Dedifferentiated amniotic fluid mesenchymal stem cell (primary cell): ENCODE measurements at regions not wholly inside any gene's neighbourhood (a gene's known extent, or its start where the extent isn't known, plus 50 kb on each side); places are given as distances from the start of the nearest gene placed in this dataset.
A peak's percentile ranks its signal among the peaks of the same experiment; 100 is the strongest.
"Not testable (repeated sequence)": the region's sequence is repeated elsewhere in the genome, so short reads cannot be mapped to it uniquely, and the experiment has no call there.

ENCODE experiments used
- DNase-seq: peaks from one replicate; pipeline ENCODE4 v3.0.0-alpha.2; 2016; ENCODE audit errors: extremely low spot score

- DNase-seq = no peak
These were observed 595.8 kb upstream of the NR2F2 start for GRCh38 chr15:95734422-95735316.

- no peak for DNase-seq
These were observed 593.4 kb upstream of the NR2F2 start for GRCh38 chr15:95737060-95737459.

- no peak for DNase-seq
These were observed 591.4 kb upstream of the NR2F2 start for GRCh38 chr15:95739131-95739530.

- DNase-seq = no peak
These were observed 588.7 kb upstream of the NR2F2 start for GRCh38 chr15:95741830-95742229.

DNA sequence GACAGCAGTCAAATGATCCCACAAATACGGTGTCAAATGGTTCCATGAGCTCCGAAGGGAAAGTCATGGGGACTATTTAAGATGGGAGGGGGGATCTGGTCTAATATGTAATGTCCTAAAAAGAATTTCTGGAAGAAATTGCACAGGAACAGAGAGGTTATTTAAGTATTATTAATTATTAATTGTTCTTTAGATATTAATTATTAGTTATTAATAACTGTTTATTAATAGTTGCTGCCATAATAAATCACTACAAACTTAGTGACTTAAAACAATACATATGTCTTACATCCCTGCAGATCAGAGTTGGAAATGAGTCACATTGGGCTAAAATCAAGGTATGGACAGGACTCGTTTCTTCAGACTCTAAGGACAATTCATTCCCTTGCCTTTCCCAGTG lies 588.2 kb upstream of the NR2F2 start:
- no peak for DNase-seq

GRCh38 chr15:95742836-95743235 lies 587.7 kb upstream of the NR2F2 start:
- DNase-seq = no peak

- no peak for DNase-seq
These were observed 573.3 kb upstream of the NR2F2 start for GRCh38 chr15:95757171-95757570.

- DNase-seq = no peak
These were observed 572.0 kb upstream of the NR2F2 start for GRCh38 chr15:95758451-95758850.

GRCh38 chr15:95758851-95759250 lies 571.6 kb upstream of the NR2F2 start:
- no peak for DNase-seq

GRCh38 chr15:95760508-95760907 lies 570.0 kb upstream of the NR2F2 start:
- DNase-seq = no peak

GRCh38 chr15:95761501-95762165 lies 568.9 kb upstream of the NR2F2 start:
- DNase-seq = no peak

GRCh38 chr15:95763426-95763825 lies 567.1 kb upstream of the NR2F2 start:
- no peak for DNase-seq

DNA sequence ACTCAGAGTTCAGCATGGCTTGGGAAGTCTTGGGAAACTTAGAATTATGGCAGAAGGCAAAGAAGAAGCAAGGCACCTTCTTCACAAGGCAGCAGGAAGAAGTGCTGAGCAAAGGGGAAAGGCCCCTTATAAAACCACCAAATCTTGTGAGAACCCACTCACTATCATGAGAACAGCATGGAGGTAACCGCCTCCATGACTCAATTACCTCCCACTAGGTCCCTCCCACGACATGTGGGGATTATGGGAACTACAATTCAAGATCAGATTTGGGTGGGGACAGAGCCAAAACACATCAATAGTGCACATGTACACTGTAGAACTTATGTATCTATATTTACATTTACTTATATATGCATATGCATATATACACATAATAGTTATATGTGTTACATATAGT lies 565.3 kb upstream of the NR2F2 start:
- no peak for DNase-seq

GRCh38 chr15:95770196-95770595 lies 560.3 kb upstream of the NR2F2 start:
- DNase-seq = no peak

GRCh38 chr15:95772982-95773381 lies 557.5 kb upstream of the NR2F2 start:
- no peak for DNase-seq

DNA sequence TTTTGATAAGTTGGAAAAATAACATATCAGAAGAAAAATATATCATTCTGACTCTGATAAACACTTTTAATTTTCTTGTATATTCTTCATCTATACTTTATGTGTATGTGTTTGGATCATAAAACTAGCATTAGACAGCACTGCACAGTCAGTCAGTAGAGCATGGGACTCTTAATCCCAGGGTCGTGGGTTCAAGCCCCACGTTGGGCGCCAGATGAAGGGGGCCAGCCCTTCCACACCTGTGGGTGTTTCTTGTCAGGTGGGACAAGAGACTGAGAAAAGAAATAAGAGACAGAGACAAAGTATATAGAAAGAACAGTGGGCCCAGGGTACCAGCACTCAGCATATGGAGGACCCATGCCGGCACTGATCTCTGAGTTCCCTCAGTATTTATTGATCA lies 546.0 kb upstream of the NR2F2 start:
- DNase-seq = no peak

- DNase-seq = not testable (repeated sequence)
These were observed 545.2 kb upstream of the NR2F2 start for GRCh38 chr15:95785276-95785675.

DNA sequence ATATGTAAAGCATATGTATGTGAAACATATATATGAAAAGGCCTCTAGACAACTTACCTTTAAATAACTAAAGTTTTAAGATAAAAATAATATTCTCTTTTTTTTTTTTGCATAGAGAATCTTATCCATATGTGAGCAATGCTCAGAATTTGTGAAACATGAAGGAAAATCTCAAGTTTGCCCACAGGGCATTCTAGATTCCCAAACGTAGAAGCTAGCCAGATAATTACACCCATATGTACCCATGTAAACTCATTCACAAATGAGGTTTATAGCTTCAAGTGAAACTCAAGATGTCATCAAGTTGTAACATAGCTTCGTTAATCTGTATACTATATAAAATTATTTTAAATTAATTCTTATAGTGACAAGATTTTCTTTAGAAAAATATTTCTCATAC lies 537.3 kb upstream of the NR2F2 start:
- DNase-seq = peak; percentile 87

DNA sequence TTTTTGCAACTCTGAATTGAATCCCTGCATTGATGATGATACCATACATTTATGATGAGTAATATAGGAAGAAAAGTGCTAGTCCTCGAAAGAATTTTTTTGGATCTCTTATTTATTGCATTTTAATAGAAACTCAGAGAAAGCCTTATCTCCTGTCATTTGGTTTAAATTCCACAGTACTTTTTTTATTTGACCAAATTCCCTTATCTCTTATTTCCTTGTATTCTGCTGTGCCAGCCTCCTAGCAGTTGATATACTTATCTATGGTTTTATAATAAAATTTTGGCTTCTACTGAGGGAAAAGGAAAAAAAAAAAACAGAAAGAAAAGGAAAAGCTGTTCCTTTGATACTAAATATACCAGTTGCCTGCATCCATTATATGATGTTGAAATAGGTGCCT lies 535.1 kb upstream of the NR2F2 start:
- no peak for DNase-seq

GRCh38 chr15:95799286-95800200 lies 531.0 kb upstream of the NR2F2 start:
- DNase-seq = peak; percentile 72

GRCh38 chr15:95804484-95804883 lies 526.0 kb upstream of the NR2F2 start:
- DNase-seq = no peak

GRCh38 chr15:95812491-95812890 lies 518.0 kb upstream of the NR2F2 start:
- DNase-seq = no peak
